Central memory CD8-positive, alpha-beta T cell (primary cell): ENCODE measurements at regions not wholly inside any gene's neighbourhood (a gene's known extent, or its start where the extent isn't known, plus 50 kb on each side); places are given as distances from the start of the nearest gene placed in this dataset.

Source experiments
- ATAC-seq: fragments of 150-1000 bp; cut with Tn5 transposase; replicated peaks from 2 replicates; pipeline ENCODE4 v1.10.0; 2022; ENCODE audit warnings: mild to moderate bottlenecking, moderate FRiP score, moderate number of reproducible peaks; ENCODE audit not compliant: poor library complexity, severe bottlenecking; ENCODE audit errors: extremely low read depth
- DNase-seq, 2 donors: peaks; one replicate each; pipeline ENCODE4 v3.0.0; 2021; ENCODE audit warnings: low spot score in 2 of 2
- H3K27ac Mint-ChIP-seq: one replicate; pipeline ENCODE4 v1.8.0; 2022; ENCODE audit warnings: low read depth, mild to moderate bottlenecking, moderate library complexity, mixed read lengths
- H3K27me3 Mint-ChIP-seq: one replicate; pipeline ENCODE4 v1.8.0; 2022; ENCODE audit warnings: mixed read lengths
- H3K36me3 Mint-ChIP-seq: one replicate; pipeline ENCODE4 v1.8.0; 2022; ENCODE audit warnings: mild to moderate bottlenecking, moderate library complexity, mixed read lengths; ENCODE audit not compliant: insufficient read depth
- H3K4me1 Mint-ChIP-seq: one replicate; pipeline ENCODE4 v1.8.0; 2022; ENCODE audit warnings: mixed read lengths
- H3K4me3 Mint-ChIP-seq: one replicate; pipeline ENCODE4 v1.8.0; 2022; ENCODE audit warnings: mild to moderate bottlenecking, moderate library complexity, mixed read lengths
- H3K9me3 Mint-ChIP-seq: one replicate; pipeline ENCODE4 v1.8.0; 2022; ENCODE audit warnings: mixed read lengths

DNA sequence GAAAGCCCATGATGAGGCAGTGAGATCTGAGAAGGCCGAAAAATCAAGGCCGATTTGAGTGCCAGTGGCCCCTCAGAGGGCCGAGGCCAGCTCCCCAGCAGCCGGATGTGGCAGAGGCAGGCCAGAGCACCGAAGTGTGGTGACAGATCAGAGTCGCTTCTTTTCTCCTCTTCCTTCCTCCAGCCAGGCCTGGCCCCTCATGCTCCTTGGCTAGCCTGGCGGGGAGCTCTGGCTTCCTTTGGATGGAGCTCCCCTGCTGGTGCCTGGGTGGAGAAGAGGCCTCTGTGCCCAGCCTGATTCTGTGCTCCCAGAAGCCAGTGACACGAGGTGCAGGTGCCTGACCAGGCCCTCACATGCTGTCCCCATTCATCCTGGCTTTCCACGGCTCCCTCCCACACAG, 127.2 kb upstream of the PABPC4L start:
- ATAC-seq: no peak
- no peak overlapping the region for H3K4me3 Mint-ChIP-seq
- no peak for DNase-seq
- H3K4me1 Mint-ChIP-seq: no peaks in the 10 kb centered on the region
- no peaks in the 10 kb centered on the region for H3K27me3 Mint-ChIP-seq
- no peak overlapping the region for H3K27ac Mint-ChIP-seq
- H3K9me3 Mint-ChIP-seq: peaks cover 12% of the 10 kb centered on the region
- H3K36me3 Mint-ChIP-seq: no peaks in the 10 kb centered on the region

DNA sequence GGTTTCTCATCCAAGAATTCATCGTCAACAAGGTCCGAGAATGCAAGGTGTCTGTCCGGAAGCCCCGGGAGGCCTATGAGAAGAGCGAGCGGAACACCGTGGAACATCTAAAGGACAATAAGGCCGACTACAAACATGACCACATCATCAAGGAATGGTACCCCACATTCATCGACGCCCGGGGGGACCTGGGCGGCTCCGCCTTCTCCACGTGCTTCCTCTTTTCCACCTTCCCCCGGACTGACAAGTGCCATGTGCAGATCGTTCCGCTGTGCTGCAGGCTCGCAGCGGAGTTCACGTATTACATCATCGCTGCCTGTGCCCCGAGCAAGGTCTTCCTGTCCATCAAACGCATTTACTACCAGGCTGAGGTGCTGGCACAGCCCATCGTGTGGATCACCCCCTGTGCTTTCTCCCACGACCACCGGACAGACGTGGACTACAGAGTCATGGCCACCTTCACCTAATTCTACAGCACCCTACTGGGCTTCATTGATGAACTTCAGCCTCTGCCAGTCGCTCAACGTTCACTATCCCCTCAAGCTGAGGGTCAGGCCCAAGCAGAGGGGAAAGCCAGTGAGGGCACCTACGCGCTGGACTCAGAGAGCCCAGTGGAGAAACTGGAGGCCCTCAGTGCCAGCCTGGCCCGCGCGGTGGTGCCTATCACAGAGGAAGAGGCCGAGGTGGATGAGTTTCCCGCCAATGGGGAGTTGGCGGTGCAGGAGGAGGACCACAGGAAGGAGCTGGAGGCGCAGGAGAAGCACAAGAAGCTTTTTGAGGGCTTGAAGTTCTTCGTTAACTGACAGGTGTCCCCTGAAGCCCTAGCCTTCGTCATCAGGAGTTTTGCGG, 125.9 kb upstream of the PABPC4L start:
- Mint-ChIP-seq H3K27ac (no peak overlapping the region), H3K4me3 (no peak overlapping the region), H3K9me3 (peaks cover 12% of the 10 kb centered on the region), H3K27me3 (no peaks in the 10 kb centered on the region), H3K36me3 (no peaks in the 10 kb centered on the region), H3K4me1 (no peaks in the 10 kb centered on the region)
- ATAC-seq: no peak
- no peak for DNase-seq

GRCh38 chr4:134326866-134327265, 125.3 kb upstream of the PABPC4L start:
- Mint-ChIP-seq H3K27ac (no peak overlapping the region), H3K9me3 (peaks cover 12% of the 10 kb centered on the region), H3K4me1 (no peaks in the 10 kb centered on the region), H3K36me3 (no peaks in the 10 kb centered on the region), H3K4me3 (no peak overlapping the region), H3K27me3 (no peaks in the 10 kb centered on the region)
- ATAC-seq: no peak
- no peak for DNase-seq

- ATAC-seq (no peak), DNase-seq (no peak)
- H3K27ac Mint-ChIP-seq: no peak overlapping the region
- peaks cover 29% of the 10 kb centered on the region for H3K9me3 Mint-ChIP-seq
- no peaks in the 10 kb centered on the region for H3K27me3 Mint-ChIP-seq
- no peaks in the 10 kb centered on the region for H3K36me3 Mint-ChIP-seq
- H3K4me3 Mint-ChIP-seq: no peak overlapping the region
- H3K4me1 Mint-ChIP-seq: no peaks in the 10 kb centered on the region
Observed at GRCh38 chr4:134324179-134324578, 122.6 kb upstream of the PABPC4L start.

- H3K27me3 Mint-ChIP-seq: no peaks in the 10 kb centered on the region
- H3K36me3 Mint-ChIP-seq: no peaks in the 10 kb centered on the region
- peaks cover 31% of the 10 kb centered on the region for H3K9me3 Mint-ChIP-seq
- no peak overlapping the region for H3K4me3 Mint-ChIP-seq
- DNase-seq (no peak), ATAC-seq (no peak)
- H3K27ac Mint-ChIP-seq: no peak overlapping the region
- H3K4me1 Mint-ChIP-seq: no peaks in the 10 kb centered on the region
Observed at GRCh38 chr4:134320048-134320447, 118.5 kb upstream of the PABPC4L start.

GRCh38 chr4:134313591-134313990, 112.0 kb upstream of the PABPC4L start:
- H3K9me3 Mint-ChIP-seq: peaks cover 10% of the 10 kb centered on the region
- H3K4me3 Mint-ChIP-seq: no peak overlapping the region
- H3K27ac Mint-ChIP-seq: no peak overlapping the region
- ATAC-seq (no peak), DNase-seq (no peak)
- H3K27me3 Mint-ChIP-seq: no peaks in the 10 kb centered on the region
- H3K4me1 Mint-ChIP-seq: no peaks in the 10 kb centered on the region
- H3K36me3 Mint-ChIP-seq: no peaks in the 10 kb centered on the region

DNA sequence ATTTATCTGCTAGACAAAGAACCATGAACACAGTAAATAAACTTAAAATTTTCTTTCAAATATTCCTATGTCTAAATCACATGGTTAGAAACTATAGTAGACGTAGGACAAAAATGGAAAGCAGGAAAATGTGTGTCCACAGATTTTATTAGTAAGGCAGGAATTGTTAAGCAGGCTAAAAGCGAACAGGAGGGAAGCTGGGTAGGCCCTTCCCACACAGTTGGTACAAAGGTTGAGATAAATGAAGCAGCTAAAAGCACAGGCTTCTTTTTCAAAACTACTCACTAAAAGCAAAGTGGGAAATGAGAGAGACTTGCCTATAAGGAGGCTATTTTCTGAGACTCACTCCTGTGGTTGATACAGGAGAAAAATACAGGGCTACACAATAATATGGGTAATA, 108.1 kb upstream of the PABPC4L start:
- ATAC-seq: no peak
- peaks cover 3% of the 10 kb centered on the region for H3K9me3 Mint-ChIP-seq
- DNase-seq: no peak
- H3K36me3 Mint-ChIP-seq: no peaks in the 10 kb centered on the region
- no peaks in the 10 kb centered on the region for H3K4me1 Mint-ChIP-seq
- H3K27ac Mint-ChIP-seq: no peak overlapping the region
- no peak overlapping the region for H3K4me3 Mint-ChIP-seq
- no peaks in the 10 kb centered on the region for H3K27me3 Mint-ChIP-seq

- DNase-seq (no peak), ATAC-seq (no peak)
- H3K4me3 Mint-ChIP-seq: no peak overlapping the region
- H3K4me1 Mint-ChIP-seq: no peaks in the 10 kb centered on the region
- no peaks in the 10 kb centered on the region for H3K36me3 Mint-ChIP-seq
- peaks cover 6% of the 10 kb centered on the region for H3K9me3 Mint-ChIP-seq
- H3K27me3 Mint-ChIP-seq: no peaks in the 10 kb centered on the region
- no peak overlapping the region for H3K27ac Mint-ChIP-seq
Observed at GRCh38 chr4:134308910-134309309, 107.3 kb upstream of the PABPC4L start.

- DNase-seq: no peak
Observed at GRCh38 chr4:134298313-134298712, 96.7 kb upstream of the PABPC4L start.

DNA sequence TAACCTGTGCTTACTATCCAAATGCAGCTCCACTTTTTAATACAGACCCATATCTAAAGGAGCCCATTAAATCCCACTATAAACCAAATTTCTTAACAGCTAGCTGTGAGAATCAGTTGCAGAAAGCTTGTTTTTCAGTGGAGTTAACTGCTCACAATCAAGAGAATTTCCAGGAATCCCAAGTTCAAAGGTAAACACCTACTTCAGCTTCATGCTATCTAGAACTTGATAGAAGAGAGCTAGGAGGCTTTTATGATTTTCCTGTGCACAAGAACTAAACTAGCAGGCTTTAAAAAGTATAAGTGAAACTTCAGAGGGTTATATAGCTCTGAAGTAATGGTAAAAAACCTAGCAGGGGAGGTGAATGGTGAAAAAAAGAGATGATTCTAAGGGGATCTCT, 96.2 kb upstream of the PABPC4L start:
- Mint-ChIP-seq H3K27ac (no peak overlapping the region), H3K27me3 (no peaks in the 10 kb centered on the region), H3K36me3 (no peaks in the 10 kb centered on the region), H3K9me3 (peaks cover 13% of the 10 kb centered on the region), H3K4me3 (no peak overlapping the region), H3K4me1 (no peaks in the 10 kb centered on the region)
- DNase-seq (no peak), ATAC-seq (no peak)

More at GRCh38 chr4:134298313-134298712, 96.7 kb upstream of the PABPC4L start:
- Mint-ChIP-seq H3K4me1 (no peaks in the 10 kb centered on the region), H3K27ac (no peak overlapping the region), H3K9me3 (peaks cover 18% of the 10 kb centered on the region), H3K27me3 (no peaks in the 10 kb centered on the region), H3K4me3 (no peak overlapping the region), H3K36me3 (no peaks in the 10 kb centered on the region)
- ATAC-seq: no peak

DNA sequence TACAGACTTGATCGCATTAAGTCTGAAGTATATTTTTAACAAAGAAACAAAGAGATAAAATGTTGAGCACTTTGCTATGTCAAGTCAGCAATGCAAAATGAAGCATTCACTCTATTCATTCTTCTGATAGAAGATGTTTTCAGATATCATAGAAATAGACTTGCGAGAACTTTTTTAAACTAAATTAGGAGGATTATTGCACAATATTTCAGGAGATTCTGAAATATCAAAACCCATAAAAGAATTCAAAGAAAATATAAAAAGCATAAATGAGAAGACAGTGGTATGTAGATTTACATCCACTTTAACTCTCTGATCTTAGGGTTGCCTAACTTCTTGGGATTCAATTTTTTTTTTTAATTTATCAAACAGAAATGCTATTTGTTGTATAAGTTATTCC, 81.1 kb upstream of the PABPC4L start:
- no peak for ATAC-seq
- H3K36me3 Mint-ChIP-seq: no peaks in the 10 kb centered on the region

DNA sequence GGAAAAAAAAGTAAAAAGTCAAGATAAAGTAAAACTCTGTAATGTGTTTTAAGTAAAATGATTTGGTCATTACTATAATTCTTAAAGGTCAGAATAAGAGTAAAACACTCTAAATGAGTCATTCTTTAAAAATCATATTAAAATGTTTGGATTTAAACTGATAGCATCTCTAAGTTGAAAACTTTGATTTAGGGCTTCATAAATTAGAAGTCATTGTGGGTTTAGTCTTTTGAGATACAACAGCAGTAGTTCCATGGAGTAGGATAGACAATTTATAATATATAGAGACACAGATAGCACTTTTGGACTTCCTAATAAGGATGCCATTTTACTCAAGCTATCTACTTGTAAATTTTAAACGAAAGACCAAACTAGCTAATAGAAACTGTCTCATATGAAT, 77.1 kb upstream of the PABPC4L start:
- H3K36me3 Mint-ChIP-seq: peaks cover 3% of the 10 kb centered on the region
- ATAC-seq (no peak), DNase-seq (no peak)
- no peak overlapping the region for H3K4me3 Mint-ChIP-seq
- H3K9me3 Mint-ChIP-seq: peaks cover 23% of the 10 kb centered on the region
- no peaks in the 10 kb centered on the region for H3K4me1 Mint-ChIP-seq
- H3K27ac Mint-ChIP-seq: no peak overlapping the region
- no peaks in the 10 kb centered on the region for H3K27me3 Mint-ChIP-seq

More for the DNA sequence above, 81.1 kb upstream of the PABPC4L start:
- Mint-ChIP-seq H3K4me1 (no peaks in the 10 kb centered on the region), H3K27me3 (no peaks in the 10 kb centered on the region), H3K27ac (no peak overlapping the region), H3K4me3 (no peak overlapping the region), H3K9me3 (peaks cover 17% of the 10 kb centered on the region)
- no peak for DNase-seq

GRCh38 chr4:134276476-134276875, 74.9 kb upstream of the PABPC4L start:
- Mint-ChIP-seq H3K4me3 (no peak overlapping the region), H3K9me3 (peaks cover 30% of the 10 kb centered on the region), H3K27ac (no peak overlapping the region), H3K4me1 (no peaks in the 10 kb centered on the region), H3K27me3 (no peaks in the 10 kb centered on the region), H3K36me3 (peaks cover 3% of the 10 kb centered on the region)
- no peak for DNase-seq
- no peak for ATAC-seq
